Keratinocyte (primary cell): ENCODE measurements at regions not wholly inside any gene's neighbourhood (a gene's known extent, or its start where the extent isn't known, plus 50 kb on each side); places are given as distances from the start of the nearest gene placed in this dataset.

ENCODE experiments used
- CTCF ChIP-seq, 3 experiments: IDR thresholded peaks in 1 of 3; conservative IDR thresholded peaks in 1 of 3; optimal IDR thresholded peaks in 1 of 3; 2 replicates in 2 of 3; 3 replicates in 1 of 3; pipeline versions ENCODE3 to v1.5.1; 2011; ENCODE audit warnings: low read length in 3 of 3, mild to moderate bottlenecking in 3 of 3, moderate library complexity in 2 of 3, control low read depth in 1 of 3, inconsistent platforms in 1 of 3; ENCODE audit not compliant: insufficient read depth in 2 of 3; ENCODE audit errors: extremely low read depth in 1 of 3
- EZH2 ChIP-seq: IDR thresholded peaks from one replicate; pipeline ENCODE4 v1.6.1; 2012; ENCODE audit warnings: inconsistent platforms, mild to moderate bottlenecking, low read length, moderate library complexity

- TF ChIP-seq CTCF (optimal IDR thresholded peaks at IDR 0.05 in 1 of 3, IDR thresholded peaks at IDR 0.05 in 1 of 3, conservative IDR thresholded peaks at IDR 0.05 in 1 of 3; ENCODE audit: extremely low read depth in 1 of 3, insufficient read depth in 2 of 3, low read length in 3 of 3) (no peak), EZH2 (no peak)
Measured at GRCh38 chr18:75504469-75504868, 77.0 kb upstream of the SMIM21 start.
